Esophagus muscularis mucosa (tissue), 4 donors: ENCODE measurements at regions not wholly inside any gene's neighbourhood (a gene's known extent, or its start where the extent isn't known, plus 50 kb on each side); places are given as distances from the start of the nearest gene placed in this dataset.

Experiments used
- DNase-seq: peaks from one replicate; pipeline ENCODE4 v3.0.0-alpha.2; 2017; ENCODE audit errors: extremely low spot score
- H3K27ac ChIP-seq, 4 donors: fragments of 200-600 bp; sonication (generic); replicated peaks in 1 of 4; 1 replicate in 3 of 4; 2 replicates in 1 of 4; pipeline ENCODE4 v1.5.1; 2016 to 2019; ENCODE audit warnings: mild to moderate bottlenecking in 1 of 4
- H3K27me3 ChIP-seq, 4 donors: fragments of 200-600 bp; sonication (generic); one replicate each; pipeline versions ENCODE4 v1.5.1 to v1.6.0; 2016 to 2019
- H3K36me3 ChIP-seq, 4 donors: fragments of 200-600 bp; sonication (generic); one replicate each; pipeline ENCODE4 v1.5.1; 2016 to 2019
- H3K4me1 ChIP-seq, 4 donors: fragments of 200-600 bp; sonication (generic); one replicate each; pipeline ENCODE4 v1.5.1; 2016 to 2019
- H3K4me3 ChIP-seq, 4 donors: fragments of 200-600 bp; sonication (generic); 1 replicate in 2 of 4; 2 replicates in 2 of 4; pipeline ENCODE4 v1.5.1; 2016 to 2019; ENCODE audit warnings: mild to moderate bottlenecking in 4 of 4, moderate library complexity in 1 of 4
- H3K9me3 ChIP-seq, 4 donors: fragments of 200-600 bp; sonication (generic); 1 replicate in 3 of 4; 2 replicates in 1 of 4; pipeline ENCODE4 v1.5.1; 2016 to 2019
- EP300 ChIP-seq: sonication (generic); formaldehyde crosslinking; IDR thresholded peaks from one replicate; pipeline ENCODE4 v1.6.1; 2017; ENCODE audit warnings: antibody characterized with exemption
- POLR2A ChIP-seq: fragments of 450-650 bp; IDR thresholded peaks from one replicate; pipeline ENCODE4 v1.6.1; 2017; ENCODE audit warnings: antibody characterized with exemption, moderate library complexity, mild to moderate bottlenecking, low read depth
- POLR2AphosphoS5 ChIP-seq, 2 donors: sonication (generic); formaldehyde crosslinking; IDR thresholded peaks; one replicate each; pipeline ENCODE4 v1.6.1; 2017; ENCODE audit warnings: antibody characterized with exemption in 2 of 2
- WGBS: methylation state at CpG from one replicate; pipeline ENCODE4 v1.1.5; 2018; 5-methylcytosine and 5-hydroxymethylcytosine counted together
- intact Hi-C: fragments of 100-400 bp; cut with DNase I; formaldehyde crosslinking; loops from one replicate; pipeline ENCODE4 v1.15.1; 2023
- TF ChIP-seq, protein P1 (sequence below), 3 experiments: fragments of 200-600 bp in 2 of 3; fragments of 450-650 bp in 1 of 3; sonication (generic) in 2 of 3; IDR thresholded peaks; one replicate each; pipeline ENCODE4 v1.5.1; 2017 to 2019; ENCODE audit warnings: antibody characterized with exemption in 3 of 3, mild to moderate bottlenecking in 2 of 3, moderate library complexity in 1 of 3

DNA sequence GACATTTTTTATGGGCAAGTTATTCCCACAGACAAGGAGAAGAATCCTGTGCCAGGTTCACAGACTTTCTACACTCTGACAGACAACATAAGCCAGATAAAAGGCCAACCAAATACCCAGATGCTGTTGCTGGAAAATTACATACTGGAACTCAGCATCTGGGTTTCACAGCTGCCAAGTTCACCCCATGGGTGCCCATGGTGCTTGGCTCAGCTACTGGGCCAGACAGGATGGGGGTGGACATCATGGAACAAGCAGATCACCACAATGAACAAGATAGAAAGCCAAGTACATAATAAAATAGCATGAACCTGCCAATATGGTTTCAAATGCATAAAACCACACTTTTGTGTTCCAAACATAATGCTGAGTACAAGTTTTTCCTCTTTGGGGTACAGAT lies 999.8 kb downstream of the NR2F1-AS1 start:
- no peak for DNase-seq
- no peaks in the 10 kb centered on the region for H3K36me3 ChIP-seq
- H3K4me1 ChIP-seq, result no peaks in the 10 kb centered on the region
- TF ChIP-seq EP300, result no peak
- intact Hi-C loops, result no loop called here
- no peaks in the 10 kb centered on the region for H3K27me3 ChIP-seq
- H3K27ac ChIP-seq, result no peak overlapping the region
- no peaks in the 10 kb centered on the region for H3K9me3 ChIP-seq
- no peak overlapping the region for H3K4me3 ChIP-seq

DNA sequence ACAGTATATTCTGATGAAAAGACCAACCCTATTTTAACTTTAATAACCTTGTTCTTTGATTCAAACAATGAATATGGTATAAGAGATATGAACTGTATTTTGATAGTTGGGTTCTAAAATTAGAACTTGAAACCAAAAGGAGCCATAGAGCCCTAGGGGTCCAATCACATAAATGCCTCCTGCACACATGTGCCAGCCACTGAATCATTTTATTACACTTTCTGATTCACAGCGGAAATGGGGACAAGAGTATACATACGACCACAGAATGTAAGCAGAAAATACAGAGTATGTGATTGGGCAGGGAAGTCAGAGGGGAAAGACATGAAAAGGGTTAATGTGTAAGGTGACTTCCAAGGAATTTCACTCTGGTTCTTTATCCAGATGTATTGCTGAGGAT lies 1000.2 kb downstream of the NR2F1-AS1 start:
- Histone ChIP-seq H3K4me3 (no peak overlapping the region), H3K27ac (no peak overlapping the region), H3K27me3 (no peaks in the 10 kb centered on the region), H3K36me3 (no peaks in the 10 kb centered on the region), H3K4me1 (no peaks in the 10 kb centered on the region), H3K9me3 (no peaks in the 10 kb centered on the region)
- no peak for DNase-seq
- TF ChIP-seq POLR2A (no peak), EP300 (no peak), POLR2AphosphoS5 (IDR thresholded peaks at IDR 0.05) (no peak)
- TF ChIP-seq, protein P1, sequence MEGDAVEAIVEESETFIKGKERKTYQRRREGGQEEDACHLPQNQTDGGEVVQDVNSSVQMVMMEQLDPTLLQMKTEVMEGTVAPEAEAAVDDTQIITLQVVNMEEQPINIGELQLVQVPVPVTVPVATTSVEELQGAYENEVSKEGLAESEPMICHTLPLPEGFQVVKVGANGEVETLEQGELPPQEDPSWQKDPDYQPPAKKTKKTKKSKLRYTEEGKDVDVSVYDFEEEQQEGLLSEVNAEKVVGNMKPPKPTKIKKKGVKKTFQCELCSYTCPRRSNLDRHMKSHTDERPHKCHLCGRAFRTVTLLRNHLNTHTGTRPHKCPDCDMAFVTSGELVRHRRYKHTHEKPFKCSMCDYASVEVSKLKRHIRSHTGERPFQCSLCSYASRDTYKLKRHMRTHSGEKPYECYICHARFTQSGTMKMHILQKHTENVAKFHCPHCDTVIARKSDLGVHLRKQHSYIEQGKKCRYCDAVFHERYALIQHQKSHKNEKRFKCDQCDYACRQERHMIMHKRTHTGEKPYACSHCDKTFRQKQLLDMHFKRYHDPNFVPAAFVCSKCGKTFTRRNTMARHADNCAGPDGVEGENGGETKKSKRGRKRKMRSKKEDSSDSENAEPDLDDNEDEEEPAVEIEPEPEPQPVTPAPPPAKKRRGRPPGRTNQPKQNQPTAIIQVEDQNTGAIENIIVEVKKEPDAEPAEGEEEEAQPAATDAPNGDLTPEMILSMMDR (IDR thresholded peaks at IDR 0.05), result no peak
- intact Hi-C loops, result no loop called here
- 87% methylated on average over 2 of the region's 2 CpGs for WGBS

DNA sequence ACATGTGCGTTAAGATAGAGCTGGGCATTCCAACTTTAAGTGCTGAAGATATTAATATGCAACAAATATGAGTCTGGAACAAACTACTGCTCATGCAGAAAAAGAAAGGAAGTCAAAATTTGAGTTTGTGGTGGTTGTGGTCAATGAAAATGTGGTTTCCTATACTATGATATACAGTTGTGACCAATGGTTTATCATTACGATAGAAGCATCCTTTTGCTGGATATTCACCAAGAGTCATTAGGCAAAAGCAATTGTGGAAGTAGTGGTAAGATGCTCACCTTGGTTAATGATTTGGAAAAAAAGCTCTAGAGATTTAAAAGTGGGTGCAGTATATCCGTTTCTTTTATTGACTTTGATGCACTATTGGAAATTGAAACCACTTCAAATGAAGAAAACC lies 1007.0 kb downstream of the NR2F1-AS1 start:
- no peak overlapping the region for H3K27ac ChIP-seq
- H3K27me3 ChIP-seq, result no peaks in the 10 kb centered on the region
- WGBS, result 88% methylated on average over 3 of the region's 3 CpGs
- H3K36me3 ChIP-seq, result no peaks in the 10 kb centered on the region
- no peak overlapping the region for H3K4me3 ChIP-seq
- no peaks in the 10 kb centered on the region for H3K4me1 ChIP-seq
- no peaks in the 10 kb centered on the region for H3K9me3 ChIP-seq
- no peak for DNase-seq
- intact Hi-C loops, result no loop called here
- no peak for TF ChIP-seq EP300
- TF ChIP-seq, protein P1 (IDR thresholded peaks at IDR 0.05), result no peak
- no peak for TF ChIP-seq POLR2A
- no peak for TF ChIP-seq POLR2AphosphoS5 (IDR thresholded peaks at IDR 0.05)

DNA sequence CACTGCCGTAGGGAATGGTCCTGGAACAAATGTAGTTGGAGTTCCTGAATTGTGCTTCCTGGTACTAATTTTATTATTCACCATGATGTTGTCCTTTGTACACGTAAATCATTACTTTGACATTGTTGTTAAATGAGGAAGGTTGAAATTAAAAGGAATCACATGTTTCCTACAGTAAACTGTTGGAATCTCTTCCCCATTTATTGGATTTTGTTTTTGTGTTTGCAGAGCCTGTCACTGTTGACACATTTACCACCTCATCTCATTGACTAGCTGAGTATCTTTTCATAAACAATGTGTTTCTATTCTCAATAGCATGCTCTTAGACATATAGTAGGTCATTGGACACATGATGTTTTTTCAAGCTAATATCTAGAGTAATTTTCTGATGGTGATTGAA lies 1012.5 kb downstream of the NR2F1-AS1 start:
- 83% methylated on average over 2 of the region's 2 CpGs for WGBS
- H3K27me3 ChIP-seq, result no peaks in the 10 kb centered on the region
- H3K4me1 ChIP-seq, result no peaks in the 10 kb centered on the region
- no peak overlapping the region for H3K27ac ChIP-seq
- H3K36me3 ChIP-seq, result no peaks in the 10 kb centered on the region
- no peak for DNase-seq
- TF ChIP-seq POLR2AphosphoS5 (IDR thresholded peaks at IDR 0.05), result no peak
- no peak for TF ChIP-seq EP300
- TF ChIP-seq POLR2A, result no peak
- TF ChIP-seq, protein P1 (IDR thresholded peaks at IDR 0.05), result no peak
- intact Hi-C loops, result no loop called here
- H3K4me3 ChIP-seq, result no peak overlapping the region
- no peaks in the 10 kb centered on the region for H3K9me3 ChIP-seq

DNA sequence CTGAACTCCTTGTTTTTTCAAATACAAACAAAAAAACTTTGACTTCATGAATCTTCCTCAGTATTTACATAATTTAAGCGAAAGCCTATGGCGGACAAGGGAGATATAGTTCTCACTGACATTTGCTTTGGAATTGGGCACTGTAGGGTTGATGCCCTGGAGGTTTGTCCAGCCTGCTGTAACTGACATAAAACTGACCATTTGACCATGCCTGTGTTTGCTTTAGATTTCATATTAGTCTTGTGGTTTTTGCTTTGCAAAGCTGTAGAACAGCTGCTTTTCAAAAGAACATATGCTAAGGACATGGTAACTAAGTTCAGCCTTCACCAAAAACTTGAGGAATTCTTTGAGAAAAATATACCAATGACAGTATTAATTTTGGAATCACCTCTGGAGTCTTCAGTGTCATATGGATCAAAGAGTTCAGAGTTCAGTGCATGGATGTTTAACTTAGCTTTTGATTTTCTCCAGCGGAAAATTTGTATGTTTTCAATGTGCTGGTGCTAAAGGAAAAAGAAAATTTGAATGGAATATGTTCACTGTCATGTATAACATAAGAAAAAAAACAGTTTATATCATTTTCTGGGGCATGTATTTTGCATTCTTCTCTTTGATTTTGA lies 1013.1 kb downstream of the NR2F1-AS1 start:
- 92% methylated on average over 3 of the region's 3 CpGs for WGBS
- Histone ChIP-seq H3K36me3 (no peaks in the 10 kb centered on the region), H3K4me1 (no peaks in the 10 kb centered on the region), H3K9me3 (no peaks in the 10 kb centered on the region), H3K27ac (no peak overlapping the region), H3K27me3 (no peaks in the 10 kb centered on the region), H3K4me3 (no peak overlapping the region)
- intact Hi-C loops, result no loop called here
- TF ChIP-seq POLR2A, result no peak
- no peak for TF ChIP-seq EP300
- no peak for TF ChIP-seq POLR2AphosphoS5 (IDR thresholded peaks at IDR 0.05)
- TF ChIP-seq, protein P1 (IDR thresholded peaks at IDR 0.05), result no peak
- DNase-seq, result no peak
